ENCODE measurements at regions not wholly inside any gene's neighbourhood (a gene's known extent, or its start where the extent isn't known, plus 50 kb on each side); places are given as distances from the start of the nearest gene placed in this dataset.

DNA sequence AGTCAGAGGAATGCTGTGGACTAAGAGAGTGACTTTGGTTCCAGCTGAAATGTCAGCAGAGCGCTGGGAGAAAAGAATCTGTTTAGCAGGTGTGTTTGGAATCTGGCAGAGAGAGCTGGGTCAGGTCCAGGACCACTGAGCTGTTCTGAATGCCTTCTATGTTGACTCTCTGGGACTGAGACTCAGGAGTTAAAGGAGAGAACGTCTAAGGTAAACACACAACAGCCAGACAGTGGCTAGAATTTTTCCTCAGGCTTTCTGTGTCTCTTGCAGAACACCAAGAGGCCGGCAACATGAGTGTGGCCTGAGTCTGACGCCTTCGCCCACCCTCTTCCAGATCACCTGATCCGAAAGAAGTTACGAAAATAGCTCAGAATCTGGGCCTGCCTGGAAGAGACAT, 107.2 kb upstream of the ZNF462 start:
- Histone ChIP-seq H3K27me3 (replicated peaks; ENCODE audit: insufficient read depth, low read length) (no peaks in the 10 kb centered on the region), H3K9ac (ENCODE audit: low read length) (no peak overlapping the region), H3K79me2 (ENCODE audit: low read length) (no peaks in the 10 kb centered on the region), H3K4me2 (ENCODE audit: low read depth, low read length) (no peak overlapping the region), H3K27ac (ENCODE audit: low read length) (no peak overlapping the region), H4K20me1 (ENCODE audit: insufficient read depth, low read length) (no peaks in the 10 kb centered on the region), H3F3A (ENCODE audit: insufficient read depth, low read length) (0 out of 2 replicates have a peak, but pooled peaks cover 7% of the 10 kb centered on the region), H3K9me2 (replicated peaks; ENCODE audit: insufficient read depth, low read length) (no peaks in the 10 kb centered on the region), H3K4me3 (ENCODE audit: low read length) (no peak overlapping the region), H2AFZ (ENCODE audit: low read length) (no peak overlapping the region), H3K9me3 (replicated peaks; ENCODE audit: insufficient read depth, low read length) (no peaks in the 10 kb centered on the region), H3K36me3 (replicated peaks; ENCODE audit: insufficient read depth, low read length) (no peaks in the 10 kb centered on the region), H3K4me1 (ENCODE audit: low read length) (peaks cover 31% of the 10 kb centered on the region)
- DNase-seq, result no peak
- TF ChIP-seq, protein P1, sequence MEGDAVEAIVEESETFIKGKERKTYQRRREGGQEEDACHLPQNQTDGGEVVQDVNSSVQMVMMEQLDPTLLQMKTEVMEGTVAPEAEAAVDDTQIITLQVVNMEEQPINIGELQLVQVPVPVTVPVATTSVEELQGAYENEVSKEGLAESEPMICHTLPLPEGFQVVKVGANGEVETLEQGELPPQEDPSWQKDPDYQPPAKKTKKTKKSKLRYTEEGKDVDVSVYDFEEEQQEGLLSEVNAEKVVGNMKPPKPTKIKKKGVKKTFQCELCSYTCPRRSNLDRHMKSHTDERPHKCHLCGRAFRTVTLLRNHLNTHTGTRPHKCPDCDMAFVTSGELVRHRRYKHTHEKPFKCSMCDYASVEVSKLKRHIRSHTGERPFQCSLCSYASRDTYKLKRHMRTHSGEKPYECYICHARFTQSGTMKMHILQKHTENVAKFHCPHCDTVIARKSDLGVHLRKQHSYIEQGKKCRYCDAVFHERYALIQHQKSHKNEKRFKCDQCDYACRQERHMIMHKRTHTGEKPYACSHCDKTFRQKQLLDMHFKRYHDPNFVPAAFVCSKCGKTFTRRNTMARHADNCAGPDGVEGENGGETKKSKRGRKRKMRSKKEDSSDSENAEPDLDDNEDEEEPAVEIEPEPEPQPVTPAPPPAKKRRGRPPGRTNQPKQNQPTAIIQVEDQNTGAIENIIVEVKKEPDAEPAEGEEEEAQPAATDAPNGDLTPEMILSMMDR (IDR thresholded peaks at IDR 0.05; ENCODE audit: low read length), result no peak
- TF ChIP-seq EZH2 (optimal IDR thresholded peaks at IDR 0.05; ENCODE audit: low read depth, low read length) (no peak), EZH2phosphoT487 (IDR thresholded peaks at IDR 0.05; ENCODE audit: low read length) (no peak)

DNA sequence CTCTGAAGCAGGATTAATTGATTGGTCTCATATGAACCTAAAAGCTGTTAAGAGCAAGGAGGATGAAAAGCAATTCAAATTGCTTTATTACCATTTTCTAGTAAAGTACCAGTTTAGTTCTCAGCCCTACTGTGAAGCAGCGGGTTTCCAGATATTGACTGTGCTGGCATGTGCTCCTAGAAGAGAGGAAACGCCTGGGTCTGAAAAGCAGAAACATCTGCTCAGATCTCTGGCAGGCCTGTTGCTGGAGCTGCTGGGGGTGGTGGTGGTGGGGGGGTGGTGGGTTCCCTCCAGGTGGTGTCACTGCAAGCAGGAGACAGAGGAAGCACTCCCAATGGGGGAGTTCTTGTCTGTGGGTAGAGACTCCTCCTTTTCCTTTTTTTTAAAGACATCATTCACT, 105.5 kb upstream of the ZNF462 start:
- H3K4me2 ChIP-seq (ENCODE audit: low read depth, low read length), result no peak overlapping the region
- no peaks in the 10 kb centered on the region for H3K36me3 ChIP-seq (replicated peaks; ENCODE audit: insufficient read depth, low read length)
- H3K79me2 ChIP-seq (ENCODE audit: low read length), result no peaks in the 10 kb centered on the region
- H3K4me1 ChIP-seq (ENCODE audit: low read length), result peaks cover 31% of the 10 kb centered on the region
- no peak for TF ChIP-seq EZH2phosphoT487 (IDR thresholded peaks at IDR 0.05; ENCODE audit: low read length)
- TF ChIP-seq, protein P1 (IDR thresholded peaks at IDR 0.05; ENCODE audit: low read length), result no peak
- no peak for TF ChIP-seq EZH2 (optimal IDR thresholded peaks at IDR 0.05; ENCODE audit: low read depth, low read length)
- no peaks in the 10 kb centered on the region for H3K9me2 ChIP-seq (replicated peaks; ENCODE audit: insufficient read depth, low read length)
- no peak overlapping the region for H3K4me3 ChIP-seq (ENCODE audit: low read length)
- no peak overlapping the region for H2AFZ ChIP-seq (ENCODE audit: low read length)
- H3K27me3 ChIP-seq (replicated peaks; ENCODE audit: insufficient read depth, low read length), result no peaks in the 10 kb centered on the region
- H3K27ac ChIP-seq (ENCODE audit: low read length), result no peak overlapping the region
- 0 out of 2 replicates have a peak, but pooled peaks cover 7% of the 10 kb centered on the region for H3F3A ChIP-seq (ENCODE audit: insufficient read depth, low read length)
- DNase-seq, result no peak
- H4K20me1 ChIP-seq (ENCODE audit: insufficient read depth, low read length), result no peaks in the 10 kb centered on the region
- H3K9ac ChIP-seq (ENCODE audit: low read length), result no peak overlapping the region
- H3K9me3 ChIP-seq (replicated peaks; ENCODE audit: insufficient read depth, low read length), result no peaks in the 10 kb centered on the region

DNA sequence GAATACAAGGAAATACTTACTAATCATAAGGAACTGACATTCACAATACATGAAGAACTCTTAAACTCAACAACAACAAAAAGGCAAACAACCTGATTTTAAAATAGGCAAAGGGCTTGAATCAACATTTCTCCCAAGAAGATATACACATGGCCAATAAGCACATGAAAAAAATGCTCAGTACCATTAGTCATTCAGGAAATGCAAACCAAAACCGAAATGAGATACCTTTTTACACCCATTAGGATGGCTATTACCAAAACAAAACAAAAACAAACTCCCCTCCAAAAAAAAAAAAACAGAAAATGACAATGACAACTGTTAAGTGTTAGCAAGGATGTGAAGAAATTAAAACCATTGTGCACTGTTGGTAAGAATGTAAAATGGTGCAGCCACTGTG, 104.1 kb upstream of the ZNF462 start:
- no peaks in the 10 kb centered on the region for H3K9me2 ChIP-seq (replicated peaks; ENCODE audit: insufficient read depth, low read length)
- no peaks in the 10 kb centered on the region for H3K79me2 ChIP-seq (ENCODE audit: low read length)
- no peaks in the 10 kb centered on the region for H3K36me3 ChIP-seq (replicated peaks; ENCODE audit: insufficient read depth, low read length)
- no peak overlapping the region for H3K9ac ChIP-seq (ENCODE audit: low read length)
- H3K4me1 ChIP-seq (ENCODE audit: low read length), result peaks cover 18% of the 10 kb centered on the region
- H3F3A ChIP-seq (ENCODE audit: insufficient read depth, low read length), result no peaks in the 10 kb centered on the region
- no peaks in the 10 kb centered on the region for H3K27me3 ChIP-seq (replicated peaks; ENCODE audit: insufficient read depth, low read length)
- H4K20me1 ChIP-seq (ENCODE audit: insufficient read depth, low read length), result no peaks in the 10 kb centered on the region
- H3K4me3 ChIP-seq (ENCODE audit: low read length), result no peak overlapping the region
- H3K27ac ChIP-seq (ENCODE audit: low read length), result peak overlapping the region; percentile 21; the same call in 1 of the 2 replicates
- peak overlapping the region; percentile 48 for H3K4me2 ChIP-seq (ENCODE audit: low read depth, low read length)
- no peaks in the 10 kb centered on the region for H3K9me3 ChIP-seq (replicated peaks; ENCODE audit: insufficient read depth, low read length)
- H2AFZ ChIP-seq (ENCODE audit: low read length), result peak overlapping the region; percentile 16; the same call in 1 of the 2 replicates
- DNase-seq, result peak; percentile 80
- TF ChIP-seq EZH2 (optimal IDR thresholded peaks at IDR 0.05; ENCODE audit: low read depth, low read length), result no peak
- TF ChIP-seq, protein P1 (IDR thresholded peaks at IDR 0.05; ENCODE audit: low read length), result no peak
- no peak for TF ChIP-seq EZH2phosphoT487 (IDR thresholded peaks at IDR 0.05; ENCODE audit: low read length)

All from MM.1S (cell line).